ENCODE measurements at regions not wholly inside any gene's neighbourhood (a gene's known extent, or its start where the extent isn't known, plus 50 kb on each side); places are given as distances from the start of the nearest gene placed in this dataset.

DNA sequence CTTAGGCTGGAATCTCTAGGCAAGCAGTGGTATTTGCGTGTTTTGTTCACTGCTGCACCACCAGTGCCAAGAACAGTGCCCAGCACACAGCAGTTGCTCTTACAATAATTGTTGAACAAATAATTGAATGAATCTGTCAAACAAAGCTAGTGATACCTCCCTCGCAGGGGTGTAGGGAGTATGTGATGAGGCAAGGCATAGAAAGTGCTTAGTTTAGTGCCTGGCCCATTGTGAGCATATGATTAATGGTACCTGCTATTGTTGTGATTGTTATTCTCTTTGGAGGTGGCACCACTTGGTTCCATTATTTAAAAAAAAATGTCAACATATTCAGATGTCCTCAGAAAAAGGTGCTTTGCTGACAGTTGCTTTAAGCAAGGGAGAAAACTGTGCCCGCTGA is 210.1 kb upstream of the TBX3 start:
- TF ChIP-seq, protein P1, sequence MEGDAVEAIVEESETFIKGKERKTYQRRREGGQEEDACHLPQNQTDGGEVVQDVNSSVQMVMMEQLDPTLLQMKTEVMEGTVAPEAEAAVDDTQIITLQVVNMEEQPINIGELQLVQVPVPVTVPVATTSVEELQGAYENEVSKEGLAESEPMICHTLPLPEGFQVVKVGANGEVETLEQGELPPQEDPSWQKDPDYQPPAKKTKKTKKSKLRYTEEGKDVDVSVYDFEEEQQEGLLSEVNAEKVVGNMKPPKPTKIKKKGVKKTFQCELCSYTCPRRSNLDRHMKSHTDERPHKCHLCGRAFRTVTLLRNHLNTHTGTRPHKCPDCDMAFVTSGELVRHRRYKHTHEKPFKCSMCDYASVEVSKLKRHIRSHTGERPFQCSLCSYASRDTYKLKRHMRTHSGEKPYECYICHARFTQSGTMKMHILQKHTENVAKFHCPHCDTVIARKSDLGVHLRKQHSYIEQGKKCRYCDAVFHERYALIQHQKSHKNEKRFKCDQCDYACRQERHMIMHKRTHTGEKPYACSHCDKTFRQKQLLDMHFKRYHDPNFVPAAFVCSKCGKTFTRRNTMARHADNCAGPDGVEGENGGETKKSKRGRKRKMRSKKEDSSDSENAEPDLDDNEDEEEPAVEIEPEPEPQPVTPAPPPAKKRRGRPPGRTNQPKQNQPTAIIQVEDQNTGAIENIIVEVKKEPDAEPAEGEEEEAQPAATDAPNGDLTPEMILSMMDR (IDR thresholded peaks at IDR 0.05 in 4 of 5, conservative IDR thresholded peaks at IDR 0.05 in 1 of 5), result no peak
- no peak for TF ChIP-seq POLR2A (IDR thresholded peaks at IDR 0.05)

All from gastrocnemius medialis (tissue), 4 donors.